Stimulated activated CD4-positive, alpha-beta T cell treated with anti-CD3 and anti-CD28 coated beads, TNF-alpha, amount 100 ng/mL, for 24 hours (primary cell): ENCODE measurements at regions not wholly inside any gene's neighbourhood (a gene's known extent, or its start where the extent isn't known, plus 50 kb on each side); places are given as distances from the start of the nearest gene placed in this dataset.
"Not testable (repeated sequence)": the region's sequence is repeated elsewhere in the genome, so short reads cannot be mapped to it uniquely, and the experiment has no call there.

ENCODE experiments used
- DNase-seq, 3 experiments: peaks; one replicate each; pipeline ENCODE4 v3.0.0-alpha.2; 2020; ENCODE audit warnings: low read depth in 3 of 3

GRCh38 chr4:164579270-164579942 is 174.5 kb upstream of the SMIM31 start:
- no peak for DNase-seq

- no peak for DNase-seq
These were observed 162.3 kb upstream of the SMIM31 start for GRCh38 chr4:164591666-164592065.

GRCh38 chr4:164595751-164596150 is 158.2 kb upstream of the SMIM31 start:
- DNase-seq = no peak

GRCh38 chr4:164596318-164596878 is 157.5 kb upstream of the SMIM31 start:
- no peak for DNase-seq

- no peak for DNase-seq
These were observed 157.0 kb upstream of the SMIM31 start for GRCh38 chr4:164596927-164597326.

GRCh38 chr4:164601653-164602052 is 152.3 kb upstream of the SMIM31 start:
- DNase-seq = no peak

GRCh38 chr4:164605791-164606190 is 148.1 kb upstream of the SMIM31 start:
- not testable (repeated sequence) for DNase-seq

GRCh38 chr4:164606478-164606877 is 147.5 kb upstream of the SMIM31 start:
- DNase-seq = no peak

GRCh38 chr4:164613256-164613655 is 140.7 kb upstream of the SMIM31 start:
- DNase-seq = no peak

GRCh38 chr4:164613792-164614191 is 140.1 kb upstream of the SMIM31 start:
- no peak for DNase-seq

- no peak for DNase-seq
These were observed 139.6 kb upstream of the SMIM31 start for GRCh38 chr4:164614329-164614728.

GRCh38 chr4:164614999-164615398 is 138.9 kb upstream of the SMIM31 start:
- DNase-seq = no peak

GRCh38 chr4:164615964-164616363 is 138.0 kb upstream of the SMIM31 start:
- DNase-seq = no peak

GRCh38 chr4:164616961-164617360 is 137.0 kb upstream of the SMIM31 start:
- no peak for DNase-seq

- no peak for DNase-seq
These were observed 136.5 kb upstream of the SMIM31 start for GRCh38 chr4:164617426-164617825.

- no peak for DNase-seq
These were observed 136.0 kb upstream of the SMIM31 start for GRCh38 chr4:164617911-164618310.

GRCh38 chr4:164621886-164622521 is 131.9 kb upstream of the SMIM31 start:
- no peak for DNase-seq

GRCh38 chr4:164623099-164623498 is 130.8 kb upstream of the SMIM31 start:
- DNase-seq = no peak

- no peak for DNase-seq
These were observed 114.9 kb upstream of the SMIM31 start for GRCh38 chr4:164639001-164639400.

GRCh38 chr4:164648151-164648848 is 105.6 kb upstream of the SMIM31 start:
- DNase-seq = no peak

GRCh38 chr4:164648849-164649212 is 105.1 kb upstream of the SMIM31 start:
- no peak for DNase-seq

- no peak for DNase-seq
These were observed 94.2 kb upstream of the SMIM31 start for GRCh38 chr4:164659765-164660164.

- DNase-seq = not testable (repeated sequence)
These were observed 77.8 kb upstream of the SMIM31 start for GRCh38 chr4:164676152-164676551.
